Nephron (organoid): ENCODE measurements at regions not wholly inside any gene's neighbourhood (a gene's known extent, or its start where the extent isn't known, plus 50 kb on each side); places are given as distances from the start of the nearest gene placed in this dataset.

ENCODE experiments used
- H3K27ac Mint-ChIP-seq, 3 experiments: 2 replicates each; pipeline ENCODE4 v1.8.0; 2020; ENCODE audit warnings: mixed read lengths in 3 of 3, mild to moderate bottlenecking in 2 of 3, moderate library complexity in 1 of 3
- H3K27me3 Mint-ChIP-seq: 2 replicates; pipeline ENCODE4 v1.8.0; 2021; ENCODE audit warnings: low read depth, mild to moderate bottlenecking, moderate library complexity, mixed read lengths
- H3K36me3 Mint-ChIP-seq: 2 replicates; pipeline ENCODE4 v1.8.0; 2020; ENCODE audit warnings: low read depth, mixed read lengths
- H3K4me1 Mint-ChIP-seq: 2 replicates; pipeline ENCODE4 v1.8.0; 2020; ENCODE audit warnings: mixed read lengths
- H3K4me3 Mint-ChIP-seq, 3 experiments: 2 replicates each; pipeline ENCODE4 v1.8.0; 2020; ENCODE audit warnings: mild to moderate bottlenecking in 3 of 3, mixed read lengths in 3 of 3, moderate library complexity in 2 of 3
- H3K9me3 Mint-ChIP-seq: 2 replicates; pipeline ENCODE4 v1.8.0; 2020; ENCODE audit warnings: mixed read lengths
- CTCF ChIP-seq, 3 experiments: fragments of 200-600 bp; sonication (generic); IDR thresholded peaks; one replicate each; pipeline ENCODE4 v1.5.0; 2021; ENCODE audit warnings: antibody characterized with exemption in 3 of 3; ENCODE audit not compliant: unreplicated experiment in 3 of 3

GRCh38 chr1:232431748-232432147 lies 198.2 kb downstream of the SIPA1L2 start:
- peaks cover 50% of the 10 kb centered on the region for H3K36me3 Mint-ChIP-seq
- H3K4me3 Mint-ChIP-seq, result peak overlapping the region in 1 of 3 experiments; percentile 11
- H3K4me1 Mint-ChIP-seq, result peaks cover 82% of the 10 kb centered on the region
- no peaks in the 10 kb centered on the region for H3K27me3 Mint-ChIP-seq
- no peaks in the 10 kb centered on the region for H3K9me3 Mint-ChIP-seq
- H3K27ac Mint-ChIP-seq, result peak overlapping the region; percentile 13 to 88 (median 22)
- no peak for TF ChIP-seq CTCF (IDR thresholded peaks at IDR 0.05; ENCODE audit: unreplicated experiment in 3 of 3)

- Mint-ChIP-seq H3K4me3 (no peak overlapping the region), H3K27me3 (no peaks in the 10 kb centered on the region), H3K4me1 (peaks cover 78% of the 10 kb centered on the region), H3K9me3 (no peaks in the 10 kb centered on the region), H3K27ac (peak overlapping the region; percentile 13 to 88 (median 22)), H3K36me3 (peaks cover 48% of the 10 kb centered on the region)
- no peak for TF ChIP-seq CTCF (IDR thresholded peaks at IDR 0.05; ENCODE audit: unreplicated experiment in 3 of 3)
These were observed 198.6 kb downstream of the SIPA1L2 start for GRCh38 chr1:232431326-232431725.

GRCh38 chr1:232430467-232430866 lies 199.5 kb downstream of the SIPA1L2 start:
- H3K27me3 Mint-ChIP-seq, result no peaks in the 10 kb centered on the region
- H3K27ac Mint-ChIP-seq, result peak overlapping the region in 2 of 3 experiments; percentile 88 to 93

GRCh38 chr1:232428786-232429530 lies 201.0 kb downstream of the SIPA1L2 start:
- no peaks in the 10 kb centered on the region for H3K27me3 Mint-ChIP-seq
- H3K4me1 Mint-ChIP-seq, result peaks cover 58% of the 10 kb centered on the region
- H3K27ac Mint-ChIP-seq, result peak overlapping the region; percentile 61 to 93 (median 88)
- H3K9me3 Mint-ChIP-seq, result no peaks in the 10 kb centered on the region
- TF ChIP-seq CTCF (IDR thresholded peaks at IDR 0.05; ENCODE audit: unreplicated experiment in 3 of 3), result no peak
- peak overlapping the region in 1 of 3 experiments; percentile 18 for H3K4me3 Mint-ChIP-seq
- H3K36me3 Mint-ChIP-seq, result peaks cover 40% of the 10 kb centered on the region

More at GRCh38 chr1:232430467-232430866, 199.5 kb downstream of the SIPA1L2 start:
- no peak for TF ChIP-seq CTCF (IDR thresholded peaks at IDR 0.05; ENCODE audit: unreplicated experiment in 3 of 3)
- peaks cover 42% of the 10 kb centered on the region for H3K36me3 Mint-ChIP-seq
- peaks cover 70% of the 10 kb centered on the region for H3K4me1 Mint-ChIP-seq
- no peak overlapping the region for H3K4me3 Mint-ChIP-seq
- H3K9me3 Mint-ChIP-seq, result no peaks in the 10 kb centered on the region

GRCh38 chr1:232428036-232428645 lies 201.8 kb downstream of the SIPA1L2 start:
- peak overlapping the region; percentile 61 to 93 (median 88) for H3K27ac Mint-ChIP-seq
- no peaks in the 10 kb centered on the region for H3K27me3 Mint-ChIP-seq
- no peaks in the 10 kb centered on the region for H3K9me3 Mint-ChIP-seq
- peaks cover 55% of the 10 kb centered on the region for H3K4me1 Mint-ChIP-seq
- peaks cover 42% of the 10 kb centered on the region for H3K36me3 Mint-ChIP-seq
- TF ChIP-seq CTCF (IDR thresholded peaks at IDR 0.05; ENCODE audit: unreplicated experiment in 3 of 3), result no peak
- H3K4me3 Mint-ChIP-seq, result peak overlapping the region in 1 of 3 experiments; percentile 6
